HUES6 (cell line): ENCODE measurements at regions not wholly inside any gene's neighbourhood (a gene's known extent, or its start where the extent isn't known, plus 50 kb on each side); places are given as distances from the start of the nearest gene placed in this dataset.

ENCODE experiments used
- H3K27ac ChIP-seq: 2 replicates; pipeline ENCODE4 v1.7.0; 2013; ENCODE audit warnings: low read depth, mild to moderate bottlenecking, low read length, inconsistent platforms
- H3K27me3 ChIP-seq: 2 replicates; pipeline ENCODE4 v1.6.1; 2013; ENCODE audit warnings: low read length; ENCODE audit not compliant: control insufficient read depth, insufficient read depth
- H3K36me3 ChIP-seq: 2 replicates; pipeline ENCODE4 v1.6.1; 2013; ENCODE audit warnings: low read length; ENCODE audit not compliant: control insufficient read depth, insufficient read depth
- H3K4me1 ChIP-seq: 2 replicates; pipeline ENCODE4 v1.6.1; 2013; ENCODE audit warnings: low read length; ENCODE audit not compliant: control insufficient read depth, insufficient read depth
- H3K4me3 ChIP-seq: 2 replicates; pipeline ENCODE4 v1.5.1; 2013; ENCODE audit warnings: low read depth, low read length
- H3K9ac ChIP-seq: one replicate; pipeline ENCODE4 v1.6.1; 2013; ENCODE audit warnings: mild to moderate bottlenecking, low read length
- H3K9me3 ChIP-seq: 2 replicates; pipeline ENCODE4 v1.6.1; 2013; ENCODE audit warnings: low read depth, low read length; ENCODE audit not compliant: control insufficient read depth, insufficient read depth

GRCh38 chr3:34065901-34066300 is 267.5 kb downstream of the PDCD6IP start:
- no peaks in the 10 kb centered on the region for H3K36me3 ChIP-seq
- no peak overlapping the region for H3K27ac ChIP-seq
- H3K27me3 ChIP-seq: no peaks in the 10 kb centered on the region; the same call in 1 of the 2 replicates
- H3K9ac ChIP-seq: no peak overlapping the region
- H3K4me1 ChIP-seq: no peaks in the 10 kb centered on the region; the same call in 1 of the 2 replicates
- H3K4me3 ChIP-seq: no peak overlapping the region
- H3K9me3 ChIP-seq: no peaks in the 10 kb centered on the region; the same call in 1 of the 2 replicates

- no peaks in the 10 kb centered on the region; the same call in 1 of the 2 replicates for H3K4me1 ChIP-seq
- no peak overlapping the region for H3K9ac ChIP-seq
- H3K9me3 ChIP-seq: no peaks in the 10 kb centered on the region
- H3K27me3 ChIP-seq: no peaks in the 10 kb centered on the region; the same call in 1 of the 2 replicates
- H3K27ac ChIP-seq: no peak overlapping the region
- H3K36me3 ChIP-seq: no peaks in the 10 kb centered on the region
- no peak overlapping the region for H3K4me3 ChIP-seq
Measured at GRCh38 chr3:34066328-34066727, 267.9 kb downstream of the PDCD6IP start.

- H3K9ac ChIP-seq: no peak overlapping the region
- no peaks in the 10 kb centered on the region for H3K9me3 ChIP-seq
- no peaks in the 10 kb centered on the region; the same call in 1 of the 2 replicates for H3K4me1 ChIP-seq
- no peak overlapping the region for H3K27ac ChIP-seq
- H3K36me3 ChIP-seq: no peaks in the 10 kb centered on the region
- no peaks in the 10 kb centered on the region; the same call in 1 of the 2 replicates for H3K27me3 ChIP-seq
- no peak overlapping the region for H3K4me3 ChIP-seq
Measured at GRCh38 chr3:34066999-34067398, 268.6 kb downstream of the PDCD6IP start.

- no peaks in the 10 kb centered on the region for H3K9me3 ChIP-seq
- no peaks in the 10 kb centered on the region for H3K36me3 ChIP-seq
- no peak overlapping the region for H3K4me3 ChIP-seq
- no peak overlapping the region for H3K27ac ChIP-seq
- H3K9ac ChIP-seq: no peak overlapping the region
- H3K27me3 ChIP-seq: no peaks in the 10 kb centered on the region; the same call in 1 of the 2 replicates
- no peaks in the 10 kb centered on the region; the same call in 1 of the 2 replicates for H3K4me1 ChIP-seq
Measured at GRCh38 chr3:34067536-34068051, 269.2 kb downstream of the PDCD6IP start.

GRCh38 chr3:34068505-34068904 is 270.1 kb downstream of the PDCD6IP start:
- H3K27ac ChIP-seq: no peak overlapping the region
- H3K9ac ChIP-seq: no peak overlapping the region
- no peaks in the 10 kb centered on the region; the same call in 1 of the 2 replicates for H3K27me3 ChIP-seq
- no peaks in the 10 kb centered on the region for H3K9me3 ChIP-seq
- no peak overlapping the region for H3K4me3 ChIP-seq
- no peaks in the 10 kb centered on the region for H3K36me3 ChIP-seq
- peaks cover 8% of the 10 kb centered on the region; the same call in 1 of the 2 replicates for H3K4me1 ChIP-seq

GRCh38 chr3:34070831-34071585 is 272.6 kb downstream of the PDCD6IP start:
- H3K4me3 ChIP-seq: no peak overlapping the region
- H3K9me3 ChIP-seq: peaks cover 2% of the 10 kb centered on the region; the same call in 1 of the 2 replicates
- no peaks in the 10 kb centered on the region for H3K36me3 ChIP-seq
- H3K9ac ChIP-seq: no peak overlapping the region
- H3K27ac ChIP-seq: no peak overlapping the region
- H3K4me1 ChIP-seq: peaks cover 12% of the 10 kb centered on the region; the same call in 1 of the 2 replicates
- H3K27me3 ChIP-seq: no peaks in the 10 kb centered on the region; the same call in 1 of the 2 replicates

- Histone ChIP-seq H3K4me1 (peaks cover 12% of the 10 kb centered on the region; the same call in 1 of the 2 replicates), H3K27me3 (no peaks in the 10 kb centered on the region; the same call in 1 of the 2 replicates), H3K4me3 (no peak overlapping the region), H3K9ac (no peak overlapping the region), H3K36me3 (no peaks in the 10 kb centered on the region), H3K9me3 (peaks cover 7% of the 10 kb centered on the region), H3K27ac (no peak overlapping the region)
Measured at GRCh38 chr3:34072297-34072696, 273.9 kb downstream of the PDCD6IP start.

GRCh38 chr3:34073111-34073510 is 274.7 kb downstream of the PDCD6IP start:
- H3K4me3 ChIP-seq: no peak overlapping the region
- no peaks in the 10 kb centered on the region for H3K36me3 ChIP-seq
- H3K9ac ChIP-seq: no peak overlapping the region
- H3K9me3 ChIP-seq: peaks cover 7% of the 10 kb centered on the region
- H3K4me1 ChIP-seq: peaks cover 12% of the 10 kb centered on the region; the same call in 1 of the 2 replicates
- H3K27ac ChIP-seq: no peak overlapping the region
- H3K27me3 ChIP-seq: no peaks in the 10 kb centered on the region; the same call in 1 of the 2 replicates

- Histone ChIP-seq H3K27me3 (no peaks in the 10 kb centered on the region; the same call in 1 of the 2 replicates), H3K4me3 (no peak overlapping the region), H3K36me3 (no peaks in the 10 kb centered on the region), H3K27ac (no peak overlapping the region), H3K9ac (no peak overlapping the region), H3K4me1 (peaks cover 12% of the 10 kb centered on the region; the same call in 1 of the 2 replicates), H3K9me3 (peaks cover 7% of the 10 kb centered on the region)
Measured at GRCh38 chr3:34073961-34074360, 275.5 kb downstream of the PDCD6IP start.

- Histone ChIP-seq H3K27me3 (no peaks in the 10 kb centered on the region), H3K9ac (no peak overlapping the region), H3K36me3 (no peaks in the 10 kb centered on the region), H3K27ac (no peak overlapping the region), H3K4me1 (peaks cover 12% of the 10 kb centered on the region; the same call in 1 of the 2 replicates), H3K4me3 (no peak overlapping the region), H3K9me3 (peaks cover 7% of the 10 kb centered on the region)
Measured at GRCh38 chr3:34075975-34076374, 277.5 kb downstream of the PDCD6IP start.
